HG02884 (cell line): ENCODE measurements at regions not wholly inside any gene's neighbourhood (a gene's known extent, or its start where the extent isn't known, plus 50 kb on each side); places are given as distances from the start of the nearest gene placed in this dataset.

ENCODE experiments used
- ATAC-seq: cut with Tn5 transposase; IDR thresholded peaks from one replicate; pipeline ENCODE4 v1.9.1; 2021; ENCODE audit warnings: mild to moderate bottlenecking, moderate library complexity; ENCODE audit not compliant: unreplicated experiment

- ATAC-seq = no peak
These were observed 189.6 kb downstream of the PARM1 start for GRCh38 chr4:75122424-75123014.

- ATAC-seq = no peak
These were observed 185.8 kb downstream of the PARM1 start for GRCh38 chr4:75118739-75119138.

- ATAC-seq = no peak
These were observed 177.1 kb downstream of the PARM1 start for GRCh38 chr4:75110061-75110460.

GRCh38 chr4:75107755-75108612, 175.1 kb downstream of the PARM1 start:
- ATAC-seq = peak; percentile 73

- no peak for ATAC-seq
These were observed 169.8 kb downstream of the PARM1 start for GRCh38 chr4:75102787-75103085.

GRCh38 chr4:75101906-75102786, 169.2 kb downstream of the PARM1 start:
- peak; percentile 49 for ATAC-seq
